PC-3 (cell line): ENCODE measurements at regions not wholly inside any gene's neighbourhood (a gene's known extent, or its start where the extent isn't known, plus 50 kb on each side); places are given as distances from the start of the nearest gene placed in this dataset.

Experiments used
- ATAC-seq: fragments of 200-7000 bp; cut with Tn5 transposase; 2 replicates; pipeline ENCODE4 v1.9.1; 2020; ENCODE audit warnings: mild to moderate bottlenecking, moderate library complexity
- BruUV-seq: library from RNA; stranded (reverse); fragments of 400-500 nt; replicated peaks from 2 replicates; lab custom pipeline; 2021; lab: Mats Ljungman, UMichigan
- CTCF ChIA-PET: fragments of 300-600 bp; sonication (Branson Sonifier 250); formaldehyde crosslinking; loops from one replicate; lab custom pipeline; 2022; ENCODE audit warnings: antibody characterized with exemption; lab: Charles Lee
- POLR2A ChIA-PET: fragments of 300-600 bp; sonication (Branson Sonifier 250); formaldehyde crosslinking; loops from one replicate; lab custom pipeline; 2022; ENCODE audit warnings: antibody characterized with exemption; ENCODE audit not compliant: unreplicated experiment; lab: Charles Lee
- DNase-seq: peaks from one replicate; pipeline ENCODE4 v3.0.0-alpha.2; 2015
- H2AFZ ChIP-seq: fragments of 300-600 bp; sonication (generic); 2 replicates; pipeline ENCODE4 v1.6.0; 2016; ENCODE audit warnings: antibody characterized with exemption, low read length
- H3F3A ChIP-seq: fragments of 300-600 bp; sonication (generic); one replicate; pipeline ENCODE4 v1.6.0; 2017; ENCODE audit warnings: antibody characterized with exemption, low read length, control low read depth, mild to moderate bottlenecking; ENCODE audit not compliant: unreplicated experiment
- H3K27ac ChIP-seq: fragments of 300-600 bp; sonication (generic); 2 replicates; pipeline ENCODE4 v1.5.1; 2016; ENCODE audit warnings: mild to moderate bottlenecking, low read length
- H3K27me3 ChIP-seq: fragments of 300-600 bp; sonication (generic); 2 replicates; pipeline ENCODE4 v1.6.1; 2016; ENCODE audit warnings: low read length, mixed read lengths
- H3K36me3 ChIP-seq: fragments of 300-600 bp; sonication (generic); 2 replicates; pipeline ENCODE4 v1.6.1; 2016; ENCODE audit warnings: low read depth, mixed run types, low read length, mixed read lengths
- H3K4me1 ChIP-seq: fragments of 300-600 bp; sonication (generic); 2 replicates; pipeline ENCODE4 v1.5.1; 2016; ENCODE audit warnings: low read length; ENCODE audit not compliant: insufficient read depth
- H3K4me2 ChIP-seq: fragments of 300-600 bp; sonication (generic); 2 replicates; pipeline ENCODE4 v1.6.0; 2016; ENCODE audit warnings: low read length
- H3K4me3 ChIP-seq: fragments of 300-600 bp; sonication (generic); 2 replicates; pipeline ENCODE4 v1.5.1; 2016; ENCODE audit warnings: mild to moderate bottlenecking, low read length, mixed read lengths
- H3K79me2 ChIP-seq: fragments of 300-600 bp; sonication (generic); 2 replicates; pipeline ENCODE4 v1.6.1; 2017; ENCODE audit warnings: low read length, mixed read lengths
- H3K9ac ChIP-seq: fragments of 300-600 bp; sonication (generic); 2 replicates; pipeline ENCODE4 v1.6.0; 2016; ENCODE audit warnings: mild to moderate bottlenecking, low read length
- H3K9me2 ChIP-seq: fragments of 300-600 bp; sonication (generic); replicated peaks from 2 replicates; pipeline ENCODE4 v1.6.1; 2016; ENCODE audit warnings: mixed run types, low read length, mixed read lengths
- H3K9me3 ChIP-seq: fragments of 300-600 bp; sonication (generic); 2 replicates; pipeline ENCODE4 v1.6.1; 2016; ENCODE audit warnings: low read length, mixed read lengths
- H4K20me1 ChIP-seq: fragments of 300-600 bp; sonication (generic); 2 replicates; pipeline ENCODE4 v1.6.1; 2016; ENCODE audit warnings: low read length, mixed read lengths
- CTCF ChIP-seq: fragments of 300-600 bp; sonication (generic); conservative IDR thresholded peaks from 2 replicates; pipeline ENCODE4 v1.5.1; 2017; ENCODE audit warnings: antibody characterized with exemption, low read depth, mild to moderate bottlenecking, low read length
- EZH2 ChIP-seq: fragments of 300-600 bp; sonication (generic); IDR thresholded peaks from one replicate; pipeline ENCODE4 v1.6.1; 2017; ENCODE audit warnings: antibody characterized with exemption, mild to moderate bottlenecking, low read length; ENCODE audit not compliant: unreplicated experiment
- EZH2phosphoT487 ChIP-seq: fragments of 300-600 bp; sonication (generic); IDR thresholded peaks from 2 replicates; pipeline ENCODE4 v1.6.1; 2018; ENCODE audit warnings: mild to moderate bottlenecking, antibody characterized with exemption, low read length, borderline replicate concordance
- intact Hi-C: fragments of 100-400 bp; cut with micrococcal nuclease; formaldehyde crosslinking; loops from 2 replicates; pipeline ENCODE4 v1.9.0; 2023

- Histone ChIP-seq H3K36me3 (no peaks in the 10 kb centered on the region; the same call in 1 of the 2 replicates), H4K20me1 (no peaks in the 10 kb centered on the region), H3K4me1 (no peaks in the 10 kb centered on the region), H3F3A (no peaks in the 10 kb centered on the region), H2AFZ (no peak overlapping the region), H3K4me2 (no peak overlapping the region), H3K27ac (no peak overlapping the region), H3K9me3 (no peaks in the 10 kb centered on the region), H3K79me2 (no peaks in the 10 kb centered on the region), H3K4me3 (no peak overlapping the region), H3K9ac (no peak overlapping the region), H3K9me2 (no peaks in the 10 kb centered on the region), H3K27me3 (peaks cover 39% of the 10 kb centered on the region)
- ChIA-PET POLR2A (no interaction called here), CTCF (interaction anchor here (0.6 kb wide), 1 partner anchor 39 kb away, joined by 3 read pairs; no protein-coding TSS in a partner anchor)
- BruUV-seq = no TSS peak
- TF ChIP-seq EZH2 = no peak
- TF ChIP-seq EZH2phosphoT487 = no peak
- TF ChIP-seq CTCF = no peak
- ATAC-seq (no peak), DNase-seq (no peak)
- intact Hi-C loops = no loop called here
Observed at GRCh38 chr9:135342206-135343130, 137.1 kb upstream of the PPP1R26 start.

- Histone ChIP-seq H3K4me1 (no peaks in the 10 kb centered on the region), H3K9me3 (no peaks in the 10 kb centered on the region), H3K36me3 (no peaks in the 10 kb centered on the region; the same call in 1 of the 2 replicates), H3K27me3 (peaks cover 39% of the 10 kb centered on the region), H4K20me1 (no peaks in the 10 kb centered on the region), H3K79me2 (no peaks in the 10 kb centered on the region), H3K9me2 (no peaks in the 10 kb centered on the region), H3K9ac (no peak overlapping the region), H3K27ac (no peak overlapping the region), H2AFZ (no peak overlapping the region), H3F3A (no peaks in the 10 kb centered on the region), H3K4me3 (no peak overlapping the region), H3K4me2 (no peak overlapping the region)
- ChIA-PET CTCF (no interaction called here), POLR2A (no interaction called here)
- DNase-seq = no peak
- no peak for ATAC-seq
- BruUV-seq = no TSS peak
- intact Hi-C loops = no loop called here
- TF ChIP-seq EZH2 = no peak
- TF ChIP-seq EZH2phosphoT487 = no peak
- no peak for TF ChIP-seq CTCF
Observed at GRCh38 chr9:135343136-135343535, 136.4 kb upstream of the PPP1R26 start.

- intact Hi-C loops = no loop called here
Observed at GRCh38 chr9:135343837-135344522, 135.6 kb upstream of the PPP1R26 start.

More at GRCh38 chr9:135343837-135344522, 135.6 kb upstream of the PPP1R26 start:
- Histone ChIP-seq H3K27ac (no peak overlapping the region), H3K36me3 (no peaks in the 10 kb centered on the region; the same call in 1 of the 2 replicates), H3K9me2 (no peaks in the 10 kb centered on the region), H3K9ac (no peak overlapping the region), H3K4me1 (no peaks in the 10 kb centered on the region), H4K20me1 (no peaks in the 10 kb centered on the region), H3K9me3 (no peaks in the 10 kb centered on the region), H3K79me2 (no peaks in the 10 kb centered on the region), H3K4me3 (no peak overlapping the region), H3K4me2 (no peak overlapping the region), H3K27me3 (peaks cover 39% of the 10 kb centered on the region), H2AFZ (no peak overlapping the region), H3F3A (no peaks in the 10 kb centered on the region)
- no TSS peak for BruUV-seq
- CTCF ChIA-PET = no interaction called here
- TF ChIP-seq CTCF (peak; percentile 80), EZH2phosphoT487 (no peak), EZH2 (no peak)
- ATAC-seq (peak; percentile 68; the same call in 1 of the 2 replicates), DNase-seq (peak; percentile 33)
- POLR2A ChIA-PET = no interaction called here
